ENCODE measurements at regions not wholly inside any gene's neighbourhood (a gene's known extent, or its start where the extent isn't known, plus 50 kb on each side); places are given as distances from the start of the nearest gene placed in this dataset.

GRCh38 chr20:39611901-39612300, 649.8 kb downstream of the DHX35 start:
- Histone ChIP-seq H3K9me3 (peaks cover 0 to 37% (median 0%) of the 10 kb centered on the region in 11 donors), H3K36me3 (no peaks in the 10 kb centered on the region), H3K27me3 (no peaks in the 10 kb centered on the region), H3K4me1 (no peaks in the 10 kb centered on the region), H3K4me3 (no peak overlapping the region), H3K27ac (no peak overlapping the region)
- WGBS, 2 donors = 68 to 70% methylated on average over 3 of the region's 3 CpGs
- ATAC-seq = no peak
- DNase-seq = no peak
- TF ChIP-seq CTCF (IDR thresholded peaks at IDR 0.05) = no peak
- intact Hi-C loops (cut with DNase I) = no loop called here

GRCh38 chr20:39607141-39607540, 645.0 kb downstream of the DHX35 start:
- intact Hi-C loops (cut with DNase I) = no loop called here
- H3K27ac ChIP-seq = no peak overlapping the region
- 47 to 49% methylated on average over 1 of the region's 1 CpG for whole genome bisulfite sequencing, 2 donors
- no peak for TF ChIP-seq CTCF (IDR thresholded peaks at IDR 0.05)
- no peaks in the 10 kb centered on the region for H3K4me1 ChIP-seq
- H3K9me3 ChIP-seq = peaks cover 0 to 29% (median 0%) of the 10 kb centered on the region in 11 donors
- H3K4me3 ChIP-seq = no peak overlapping the region
- DNase-seq = no peak
- H3K36me3 ChIP-seq = no peaks in the 10 kb centered on the region
- peaks cover 0 to 26% (median 0%) of the 10 kb centered on the region in 7 donors for H3K27me3 ChIP-seq
- ATAC-seq = no peak

GRCh38 chr20:39605908-39606307, 643.8 kb downstream of the DHX35 start:
- H3K27ac ChIP-seq = no peak overlapping the region
- 83 to 93% methylated on average over 3 of the region's 3 CpGs for WGBS, 2 donors
- H3K4me1 ChIP-seq = no peaks in the 10 kb centered on the region
- H3K27me3 ChIP-seq = peaks cover 0 to 30% (median 0%) of the 10 kb centered on the region in 7 donors
- intact Hi-C loops (cut with DNase I) = no loop called here
- no peaks in the 10 kb centered on the region for H3K36me3 ChIP-seq
- DNase-seq (no peak), ATAC-seq (no peak)
- no peak for TF ChIP-seq CTCF (IDR thresholded peaks at IDR 0.05)
- H3K9me3 ChIP-seq = peaks cover 0 to 24% (median 0%) of the 10 kb centered on the region in 11 donors
- no peak overlapping the region for H3K4me3 ChIP-seq

- WGBS, 2 donors = 94 to 95% methylated on average over 2 of the region's 2 CpGs
- Histone ChIP-seq H3K36me3 (no peaks in the 10 kb centered on the region), H3K27ac (no peak overlapping the region), H3K27me3 (peaks cover 0 to 30% (median 0%) of the 10 kb centered on the region in 7 donors), H3K4me1 (no peaks in the 10 kb centered on the region), H3K9me3 (peaks cover 0 to 19% (median 0%) of the 10 kb centered on the region in 11 donors), H3K4me3 (no peak overlapping the region)
- ATAC-seq = no peak
- no peak for DNase-seq
- intact Hi-C loops (cut with DNase I) = no loop called here
- no peak for TF ChIP-seq CTCF (IDR thresholded peaks at IDR 0.05)
Observed at GRCh38 chr20:39605361-39605760, 643.2 kb downstream of the DHX35 start.
